ENCODE measurements at regions not wholly inside any gene's neighbourhood (a gene's known extent, or its start where the extent isn't known, plus 50 kb on each side); places are given as distances from the start of the nearest gene placed in this dataset.

DNA sequence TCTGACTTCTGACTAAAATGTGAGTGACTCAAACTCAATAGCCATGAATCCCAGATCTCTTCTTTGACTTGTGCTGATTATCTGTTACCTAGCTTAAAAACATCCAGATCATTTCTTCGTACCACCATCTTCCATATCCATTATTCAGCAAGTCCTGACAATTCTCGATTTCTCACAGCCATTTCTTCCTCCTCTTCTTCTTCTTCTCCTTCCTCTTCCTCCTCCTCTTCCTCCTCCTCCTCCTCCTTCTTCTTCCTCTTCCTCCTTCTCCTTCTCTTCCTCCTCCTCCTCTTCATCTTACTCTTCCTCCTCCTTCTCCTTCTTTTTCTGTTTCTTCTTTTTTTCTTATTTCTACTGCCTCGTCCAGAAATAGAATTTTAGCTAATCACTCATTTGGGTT lies 77.0 kb upstream of the MAP1B start:
- intact Hi-C loops (cut with micrococcal nuclease), result no loop called here
- Mint-ChIP-seq H3K27me3 (peaks cover 12% of the 10 kb centered on the region), H3K9me3 (peaks cover 4% of the 10 kb centered on the region), H3K36me3 (ENCODE audit: low read depth) (no peaks in the 10 kb centered on the region), H3K4me1 (ENCODE audit: low read depth) (no peaks in the 10 kb centered on the region), H3K27ac (no peak overlapping the region), H3K4me3 (no peak overlapping the region)
- ATAC-seq, result no peak
- ChIA-PET CTCF (interaction anchor here (2.7 kb wide), 1 partner anchor 11 kb away, joined by 9 read pairs; no protein-coding TSS in a partner anchor), POLR2A (no interaction called here)
- DNase-seq, result no peak
- TF ChIP-seq, protein P1, sequence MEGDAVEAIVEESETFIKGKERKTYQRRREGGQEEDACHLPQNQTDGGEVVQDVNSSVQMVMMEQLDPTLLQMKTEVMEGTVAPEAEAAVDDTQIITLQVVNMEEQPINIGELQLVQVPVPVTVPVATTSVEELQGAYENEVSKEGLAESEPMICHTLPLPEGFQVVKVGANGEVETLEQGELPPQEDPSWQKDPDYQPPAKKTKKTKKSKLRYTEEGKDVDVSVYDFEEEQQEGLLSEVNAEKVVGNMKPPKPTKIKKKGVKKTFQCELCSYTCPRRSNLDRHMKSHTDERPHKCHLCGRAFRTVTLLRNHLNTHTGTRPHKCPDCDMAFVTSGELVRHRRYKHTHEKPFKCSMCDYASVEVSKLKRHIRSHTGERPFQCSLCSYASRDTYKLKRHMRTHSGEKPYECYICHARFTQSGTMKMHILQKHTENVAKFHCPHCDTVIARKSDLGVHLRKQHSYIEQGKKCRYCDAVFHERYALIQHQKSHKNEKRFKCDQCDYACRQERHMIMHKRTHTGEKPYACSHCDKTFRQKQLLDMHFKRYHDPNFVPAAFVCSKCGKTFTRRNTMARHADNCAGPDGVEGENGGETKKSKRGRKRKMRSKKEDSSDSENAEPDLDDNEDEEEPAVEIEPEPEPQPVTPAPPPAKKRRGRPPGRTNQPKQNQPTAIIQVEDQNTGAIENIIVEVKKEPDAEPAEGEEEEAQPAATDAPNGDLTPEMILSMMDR (IDR thresholded peaks at IDR 0.05), result no peak

DNA sequence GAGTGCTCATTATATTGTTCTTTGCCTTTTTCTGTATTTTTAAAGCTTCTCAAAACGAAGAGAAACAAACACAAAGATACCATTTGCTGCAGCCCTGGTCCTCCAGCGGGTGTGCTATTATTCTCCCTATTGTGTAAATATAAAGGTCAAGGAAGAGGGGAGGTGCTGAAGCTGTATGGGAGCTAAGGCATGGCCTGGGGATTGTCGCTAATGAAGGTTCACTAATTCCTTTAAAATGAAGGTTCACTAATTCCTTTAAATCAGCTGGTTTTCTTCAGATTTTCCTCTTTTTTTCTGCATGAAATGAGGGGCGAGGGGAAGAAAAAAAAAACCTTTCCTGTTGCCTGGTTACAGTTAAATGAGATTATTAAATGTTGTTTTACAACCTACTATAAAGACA lies 74.5 kb upstream of the MAP1B start:
- ChIA-PET POLR2A (no interaction called here), CTCF (interaction anchor here (1.9 kb wide), 1 partner anchor 14 kb away, joined by 6 read pairs; no protein-coding TSS in a partner anchor)
- Mint-ChIP-seq H3K27me3 (peaks cover 19% of the 10 kb centered on the region), H3K9me3 (peaks cover 4% of the 10 kb centered on the region), H3K4me1 (ENCODE audit: low read depth) (no peaks in the 10 kb centered on the region), H3K27ac (no peak overlapping the region), H3K4me3 (no peak overlapping the region), H3K36me3 (ENCODE audit: low read depth) (no peaks in the 10 kb centered on the region)
- no peak for DNase-seq
- ATAC-seq, result no peak
- TF ChIP-seq, protein P1 (IDR thresholded peaks at IDR 0.05), result no peak
- intact Hi-C loops (cut with micrococcal nuclease), result no loop called here

DNA sequence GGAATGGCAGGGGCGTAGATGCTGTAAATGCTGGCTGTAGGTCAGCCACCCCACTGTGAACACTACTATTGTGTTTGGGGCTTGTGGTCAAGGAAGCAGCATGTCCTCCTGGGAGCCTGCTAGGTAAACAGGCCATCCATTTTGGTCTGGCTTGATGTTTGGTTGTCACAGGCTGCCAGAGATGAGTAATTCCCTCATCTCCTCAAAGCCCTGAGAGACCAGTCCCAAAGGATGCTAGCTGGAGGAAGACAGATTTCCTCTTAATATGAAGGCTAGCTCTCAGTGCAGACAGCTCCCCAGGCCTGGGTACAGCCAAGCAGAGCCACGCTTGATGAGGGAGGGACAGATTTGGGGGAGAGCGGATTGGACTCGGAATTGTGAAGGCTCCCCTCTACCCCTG lies 72.5 kb upstream of the MAP1B start:
- POLR2A ChIA-PET, result no interaction called here
- peaks cover 25% of the 10 kb centered on the region for H3K27me3 Mint-ChIP-seq

DNA sequence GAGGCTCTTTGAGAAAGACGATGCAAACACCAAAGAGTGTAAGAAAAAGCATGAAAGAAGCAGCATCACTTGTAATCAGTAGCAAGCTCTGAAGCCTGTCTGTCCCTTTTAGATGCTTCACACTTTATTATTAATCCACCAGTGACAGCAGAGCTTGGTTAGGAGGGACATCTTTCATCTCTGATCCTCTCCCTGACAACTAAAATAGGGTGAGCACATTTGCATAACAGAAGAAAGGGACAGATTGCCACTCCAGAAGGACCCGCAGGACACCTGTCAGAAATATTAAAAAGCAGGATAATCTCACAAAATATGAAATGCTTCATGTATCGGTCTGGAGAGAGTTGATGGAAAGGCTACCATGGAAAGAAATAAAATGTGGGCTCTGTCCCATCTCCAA lies 71.4 kb upstream of the MAP1B start:
- Mint-ChIP-seq H3K4me3 (no peak overlapping the region), H3K9me3 (no peaks in the 10 kb centered on the region), H3K4me1 (ENCODE audit: low read depth) (no peaks in the 10 kb centered on the region), H3K27ac (no peak overlapping the region), H3K36me3 (ENCODE audit: low read depth) (no peaks in the 10 kb centered on the region), H3K27me3 (peaks cover 25% of the 10 kb centered on the region)
- intact Hi-C loops (cut with micrococcal nuclease), result no loop called here
- TF ChIP-seq, protein P1 (IDR thresholded peaks at IDR 0.05), result no peak
- ChIA-PET CTCF (no interaction called here), POLR2A (no interaction called here)
- ATAC-seq (no peak), DNase-seq (no peak)

More for the DNA sequence above, 72.5 kb upstream of the MAP1B start:
- CTCF ChIA-PET, result no interaction called here
- Mint-ChIP-seq H3K4me1 (ENCODE audit: low read depth) (no peaks in the 10 kb centered on the region), H3K4me3 (no peak overlapping the region), H3K9me3 (no peaks in the 10 kb centered on the region), H3K36me3 (ENCODE audit: low read depth) (no peaks in the 10 kb centered on the region), H3K27ac (no peak overlapping the region)
- intact Hi-C loops (cut with micrococcal nuclease), result no loop called here
- TF ChIP-seq, protein P1 (IDR thresholded peaks at IDR 0.05), result no peak
- DNase-seq (no peak), ATAC-seq (no peak)

DNA sequence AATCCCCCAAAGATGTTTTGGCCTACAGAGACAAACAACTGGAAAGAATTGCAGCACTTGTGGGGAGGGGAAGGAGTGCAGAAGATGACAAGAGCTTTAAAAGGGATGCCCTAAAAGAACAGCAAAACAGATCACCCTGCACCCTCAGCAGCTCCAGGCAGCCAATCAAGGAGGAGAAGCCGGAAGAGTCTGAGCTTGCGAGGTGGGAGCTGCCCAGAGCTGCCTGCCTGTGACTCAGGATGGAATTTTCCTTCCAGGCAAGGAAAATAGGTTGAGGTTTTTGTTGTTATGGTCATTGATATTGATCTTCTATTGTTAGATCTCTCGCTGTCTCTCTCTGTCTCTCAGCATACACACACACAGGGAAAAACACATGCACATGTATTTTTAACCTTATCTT lies 70.3 kb upstream of the MAP1B start:
- TF ChIP-seq, protein P1 (IDR thresholded peaks at IDR 0.05), result no peak
- intact Hi-C loops (cut with micrococcal nuclease), result no loop called here
- Mint-ChIP-seq H3K4me3 (no peak overlapping the region), H3K9me3 (no peaks in the 10 kb centered on the region), H3K4me1 (ENCODE audit: low read depth) (no peaks in the 10 kb centered on the region), H3K27ac (no peak overlapping the region), H3K27me3 (peaks cover 25% of the 10 kb centered on the region), H3K36me3 (ENCODE audit: low read depth) (no peaks in the 10 kb centered on the region)
- ATAC-seq (no peak), DNase-seq (no peak)
- CTCF ChIA-PET, result no interaction called here
- POLR2A ChIA-PET, result no interaction called here

All from activated CD8-positive, alpha-beta T cell treated with anti-CD3 and anti-CD28 coated beads for 36 hours (primary cell).